ENCODE measurements at regions not wholly inside any gene's neighbourhood (a gene's known extent, or its start where the extent isn't known, plus 50 kb on each side); places are given as distances from the start of the nearest gene placed in this dataset.

GRCh38 chr3:135837977-135838631, 127.4 kb upstream of the PPP2R3A start:
- TF ChIP-seq CTCF (conservative IDR thresholded peaks at IDR 0.05; ENCODE audit: low read length) (no peak), EZH2phosphoT487 (IDR thresholded peaks at IDR 0.05; ENCODE audit: borderline replicate concordance) (no peak)

Data from Loucy (cell line).